Endothelial cell of umbilical vein (primary cell): ENCODE measurements at regions not wholly inside any gene's neighbourhood (a gene's known extent, or its start where the extent isn't known, plus 50 kb on each side); places are given as distances from the start of the nearest gene placed in this dataset.

ENCODE experiments used
- BruUV-seq: library from RNA; stranded (reverse); fragments of 400-500 nt; replicated peaks from 2 replicates; lab custom pipeline; 2021; lab: Mats Ljungman, UMichigan
- CTCF ChIA-PET: fragments of 300-600, 350-600 bp; sonication (Branson Sonifier 250); formaldehyde crosslinking; loops from one replicate; lab custom pipeline; 2021; ENCODE audit warnings: antibody characterized with exemption, inconsistent platforms; lab: Charles Lee
- POLR2A ChIA-PET: fragments of 300-600, 350-600 bp; sonication (Branson Sonifier 250); formaldehyde crosslinking; loops from one replicate; lab custom pipeline; 2021; ENCODE audit warnings: antibody characterized with exemption, inconsistent platforms; lab: Charles Lee
- DNase-seq: peaks from one replicate; pipeline ENCODE4 v3.0.0-alpha.2; 2011; ENCODE audit warnings: low read depth, low spot score
- FAIRE-seq: peaks from 2 replicates; lab custom pipeline; 2011; peaks lifted over from hg19 to GRCh38; lab: Jason Lieb, UNC
- H2AFZ ChIP-seq: 2 replicates; pipeline ENCODE4 v1.6.0; 2012; ENCODE audit warnings: low read depth, low read length, control low read depth, inconsistent platforms
- H3K27ac ChIP-seq: 2 replicates; pipeline ENCODE4 v1.5.1; 2011; ENCODE audit warnings: low read depth, mild to moderate bottlenecking, control low read depth, low read length, moderate library complexity; ENCODE audit not compliant: insufficient read depth
- H3K27me3 ChIP-seq, 2 experiments: 2 replicates each; pipeline versions ENCODE4 v1.6.0 to v1.6.1; 2011; ENCODE audit warnings: low read length in 2 of 2, mixed read lengths in 1 of 2; ENCODE audit not compliant: control insufficient read depth in 2 of 2, insufficient read depth in 2 of 2
- H3K36me3 ChIP-seq, 2 experiments: 2 replicates in 1 of 2; 3 replicates in 1 of 2; pipeline ENCODE4 v1.5.1; 2011; ENCODE audit warnings: low read length in 2 of 2, mild to moderate bottlenecking in 1 of 2, moderate library complexity in 1 of 2; ENCODE audit not compliant: control insufficient read depth in 2 of 2, insufficient read depth in 2 of 2; ENCODE audit errors: extremely low read depth in 1 of 2
- H3K4me1 ChIP-seq: 3 replicates; pipeline ENCODE4 v1.5.1; 2011; ENCODE audit warnings: mild to moderate bottlenecking, low read length; ENCODE audit not compliant: control insufficient read depth, insufficient read depth; ENCODE audit errors: extremely low read depth
- H3K4me2 ChIP-seq: 2 replicates; pipeline ENCODE4 v1.6.1; 2011; ENCODE audit warnings: low read length, control low read depth, mixed read lengths; ENCODE audit not compliant: insufficient read depth
- H3K4me3 ChIP-seq, 3 experiments: fragments of 200-600 bp in 1 of 3; sonication (generic), shearing (Covaris generic) in 1 of 3; replicated peaks in 1 of 3; 2 replicates each; pipeline ENCODE4 v1.5.1; 2011 to 2016; ENCODE audit warnings: control low read depth in 3 of 3, low read length in 3 of 3, mild to moderate bottlenecking in 2 of 3, inconsistent platforms in 1 of 3, low read depth in 1 of 3, moderate library complexity in 1 of 3; ENCODE audit not compliant: insufficient read depth in 1 of 3
- H3K79me2 ChIP-seq: 2 replicates; pipeline ENCODE4 v1.6.0; 2012; ENCODE audit warnings: low read length, inconsistent platforms; ENCODE audit not compliant: control insufficient read depth, insufficient read depth
- H3K9ac ChIP-seq: replicated peaks from 2 replicates; pipeline ENCODE3; 2011; ENCODE audit warnings: low read length, control low read depth; ENCODE audit not compliant: insufficient read depth; ENCODE audit errors: extremely low read depth
- H3K9me1 ChIP-seq: replicated peaks from 3 replicates; pipeline ENCODE4 v1.6.0; 2011; ENCODE audit warnings: mild to moderate bottlenecking, low read length; ENCODE audit not compliant: control insufficient read depth, insufficient read depth; ENCODE audit errors: extremely low read depth
- H3K9me3 ChIP-seq: replicated peaks from 2 replicates; pipeline ENCODE4 v1.5.1; 2012; ENCODE audit warnings: low read length, inconsistent platforms; ENCODE audit not compliant: control insufficient read depth, insufficient read depth
- H4K20me1 ChIP-seq: replicated peaks from 2 replicates; pipeline ENCODE3; 2011; ENCODE audit warnings: mild to moderate bottlenecking, low read length; ENCODE audit not compliant: control insufficient read depth, insufficient read depth; ENCODE audit errors: extremely low read depth
- CTCF ChIP-seq, 2 donors: IDR thresholded peaks; 1 replicate in 1 of 2; 2 replicates in 1 of 2; pipeline ENCODE4 v1.5.1; 2011; ENCODE audit warnings: low read length in 2 of 2, mild to moderate bottlenecking in 2 of 2, moderate library complexity in 2 of 2, control low read depth in 1 of 2, inconsistent platforms in 1 of 2, low read depth in 1 of 2; ENCODE audit not compliant: insufficient read depth in 1 of 2; ENCODE audit errors: extremely low read depth in 1 of 2
- EZH2 ChIP-seq: IDR thresholded peaks from 2 replicates; pipeline ENCODE4 v1.6.1; 2012; ENCODE audit warnings: borderline replicate concordance, low read depth, mild to moderate bottlenecking, moderate library complexity, low read length, inconsistent platforms; ENCODE audit not compliant: severe bottlenecking
- FOS ChIP-seq: IDR thresholded peaks from 2 replicates; pipeline ENCODE4 v1.6.1; 2011; ENCODE audit warnings: mild to moderate bottlenecking, low read length, moderate library complexity, borderline replicate concordance; ENCODE audit not compliant: insufficient read depth
- GATA2 ChIP-seq: IDR thresholded peaks from 2 replicates; pipeline ENCODE4 v1.7.0; 2011; ENCODE audit warnings: low read depth, mild to moderate bottlenecking, moderate library complexity, mixed read lengths, low read length; ENCODE audit not compliant: insufficient read length, insufficient read depth
- JUN ChIP-seq: IDR thresholded peaks from 2 replicates; pipeline ENCODE4 v1.6.1; 2011; ENCODE audit warnings: borderline replicate concordance, low read depth; ENCODE audit not compliant: insufficient read length, insufficient read depth
- MAX ChIP-seq: IDR thresholded peaks from 2 replicates; pipeline ENCODE4 v1.6.1; 2011; ENCODE audit not compliant: insufficient read depth, insufficient read length
- MYC ChIP-seq: IDR thresholded peaks from one replicate; pipeline ENCODE4 v1.6.1; 2011; ENCODE audit warnings: mild to moderate bottlenecking, low read depth, low read length
- POLR2A ChIP-seq: IDR thresholded peaks from 2 replicates; pipeline ENCODE4 v1.6.1; 2012; ENCODE audit warnings: low read depth, mild to moderate bottlenecking, control low read depth, low read length
- POLR2AphosphoS5 ChIP-seq: IDR thresholded peaks from 2 replicates; pipeline ENCODE4 v1.6.1; 2012; ENCODE audit warnings: low read depth, mild to moderate bottlenecking, control low read depth, low read length, moderate library complexity; ENCODE audit not compliant: insufficient read depth
- dilution Hi-C: fragments of 300-500 bp; cut with MboI; formaldehyde crosslinking; loops from one replicate; pipeline ENCODE4 v1.15.0; 2019; ENCODE audit warnings: low sequenced_read_pairs; ENCODE audit not compliant: extremely low pct_ligation_motif_present
- intact Hi-C: fragments of 100-400 bp; cut with micrococcal nuclease; formaldehyde crosslinking; loops from one replicate; pipeline ENCODE4 v1.10.0; 2022

GRCh38 chr11:92770419-92770818 is 199.0 kb upstream of the MTNR1B start:
- H3K4me1 ChIP-seq: no peaks in the 10 kb centered on the region
- H3K36me3 ChIP-seq: no peaks in the 10 kb centered on the region
- no peaks in the 10 kb centered on the region for H3K9me1 ChIP-seq
- H3K27ac ChIP-seq: no peak overlapping the region
- BruUV-seq: no TSS peak
- H4K20me1 ChIP-seq: no peaks in the 10 kb centered on the region
- dilution Hi-C loops (no loop called here), intact Hi-C loops (no loop called here)
- no peak for FAIRE-seq
- POLR2A ChIA-PET: no interaction called here
- no peaks in the 10 kb centered on the region for H3K9me3 ChIP-seq
- no peaks in the 10 kb centered on the region for H3K27me3 ChIP-seq
- no peak overlapping the region for H2AFZ ChIP-seq
- CTCF ChIA-PET: no interaction called here
- DNase-seq: no peak
- no peaks in the 10 kb centered on the region for H3K79me2 ChIP-seq
- no peak overlapping the region for H3K4me3 ChIP-seq
- H3K4me2 ChIP-seq: no peak overlapping the region
- TF ChIP-seq FOS (no peak), POLR2A (no peak), POLR2AphosphoS5 (no peak), EZH2 (no peak)
- no peak overlapping the region for H3K9ac ChIP-seq

GRCh38 chr11:92770981-92771380 is 198.5 kb upstream of the MTNR1B start:
- Histone ChIP-seq H3K4me1 (no peaks in the 10 kb centered on the region), H3K36me3 (no peaks in the 10 kb centered on the region), H3K4me3 (no peak overlapping the region), H3K4me2 (no peak overlapping the region), H4K20me1 (no peaks in the 10 kb centered on the region), H3K9me1 (no peaks in the 10 kb centered on the region), H3K9me3 (no peaks in the 10 kb centered on the region), H3K27ac (no peak overlapping the region), H3K79me2 (no peaks in the 10 kb centered on the region), H3K27me3 (no peaks in the 10 kb centered on the region), H3K9ac (no peak overlapping the region), H2AFZ (no peak overlapping the region)
- FAIRE-seq (no peak), DNase-seq (no peak)
- dilution Hi-C loops (no loop called here), intact Hi-C loops (no loop called here)
- ChIA-PET CTCF (no interaction called here), POLR2A (no interaction called here)
- BruUV-seq: no TSS peak
- TF ChIP-seq MYC (no peak), MAX (no peak), GATA2 (no peak), EZH2 (no peak), CTCF (IDR thresholded peaks at IDR 0.05; ENCODE audit: extremely low read depth in 1 of 2, insufficient read depth in 1 of 2, low read depth in 1 of 2, low read length in 2 of 2) (no peak), FOS (no peak), JUN (no peak), POLR2AphosphoS5 (no peak), POLR2A (no peak)
